ENCODE measurements at regions not wholly inside any gene's neighbourhood (a gene's known extent, or its start where the extent isn't known, plus 50 kb on each side); places are given as distances from the start of the nearest gene placed in this dataset.

GRCh38 chr17:15048933-15049794 is 216.0 kb downstream of the PMP22 start:
- no peak for DNase-seq (ENCODE audit: low read depth)

DNA sequence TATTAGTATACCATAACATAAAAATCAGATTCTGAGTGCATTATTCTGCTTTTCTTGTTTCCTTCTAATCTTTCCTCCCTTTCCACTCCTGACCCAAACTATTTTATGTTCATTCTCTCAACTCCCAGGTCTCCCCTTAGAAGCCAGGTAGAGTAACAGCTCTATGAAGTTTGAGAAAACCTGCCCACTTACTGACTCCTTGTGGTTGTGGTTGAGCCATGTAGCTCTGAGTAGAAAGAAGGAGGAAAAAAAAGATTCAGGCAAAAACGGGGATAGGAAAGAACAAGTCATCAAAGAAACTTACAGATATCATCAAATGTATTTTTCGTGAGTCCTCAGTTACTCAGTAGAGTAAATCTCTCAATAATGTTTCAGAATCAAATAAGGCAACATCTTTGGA is 216.7 kb downstream of the PMP22 start:
- no peak for DNase-seq (ENCODE audit: low read depth)

- no peak for DNase-seq (ENCODE audit: low read depth)
These were observed 222.8 kb downstream of the PMP22 start for GRCh38 chr17:15042311-15042710.

DNA sequence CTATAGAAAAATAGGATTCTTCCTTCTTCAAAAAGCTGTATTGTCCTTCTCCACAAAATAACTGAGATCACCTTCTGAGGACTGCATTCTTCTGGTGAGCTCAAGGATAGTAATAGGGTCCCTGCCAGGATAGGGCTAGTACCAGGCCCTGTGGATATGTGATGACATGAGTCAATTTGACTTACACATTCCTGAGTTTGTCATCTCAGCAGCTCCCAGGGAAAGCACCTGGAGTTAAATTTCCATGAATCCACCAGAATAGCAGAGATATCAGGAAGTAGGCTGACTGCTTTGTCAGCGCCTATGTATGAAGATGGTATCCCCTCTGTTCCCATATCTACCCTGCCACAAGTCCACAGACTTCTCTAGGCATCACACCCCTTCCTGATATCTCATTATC is 225.8 kb downstream of the PMP22 start:
- DNase-seq (ENCODE audit: low read depth): no peak

DNA sequence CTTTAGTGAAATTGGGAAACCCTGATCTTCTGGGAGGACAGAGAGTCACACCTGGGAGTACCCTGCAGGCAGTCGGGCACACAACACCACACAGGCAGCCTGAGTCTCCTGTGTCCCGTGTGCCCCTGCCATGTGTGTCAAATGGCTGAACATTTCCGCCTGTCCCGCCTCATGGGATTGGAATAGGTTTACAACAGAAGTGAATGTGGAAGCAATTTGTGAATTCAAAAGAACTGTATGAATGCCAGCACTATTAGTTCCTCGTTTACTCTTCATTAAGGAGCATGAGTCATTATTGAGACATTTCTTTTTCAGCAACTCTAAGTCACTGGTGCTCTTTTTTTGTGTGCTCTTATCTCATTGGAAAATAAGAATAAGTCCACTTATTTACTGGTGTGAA is 226.5 kb downstream of the PMP22 start:
- DNase-seq (ENCODE audit: low read depth): no peak

GRCh38 chr17:15036238-15036637 is 228.9 kb downstream of the PMP22 start:
- DNase-seq (ENCODE audit: low read depth): no peak

DNA sequence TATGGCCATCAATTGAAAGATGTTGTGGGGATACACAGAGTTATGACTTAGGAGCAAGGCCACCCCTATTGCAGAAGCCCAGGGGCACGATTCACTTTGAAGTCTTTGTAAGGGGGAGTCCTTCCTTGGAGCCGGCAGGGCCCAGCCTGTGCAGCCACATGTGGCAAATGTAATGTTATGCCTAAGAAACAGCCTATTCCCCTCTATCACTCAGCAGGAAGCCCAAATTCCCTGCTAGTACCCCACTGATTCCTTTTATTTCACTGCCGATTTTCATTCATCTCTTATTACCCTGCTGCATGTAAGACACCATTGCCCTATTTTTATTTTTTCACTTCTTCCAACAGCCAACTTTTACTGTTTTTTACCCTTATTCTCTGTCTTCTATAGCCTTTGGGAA is 233.2 kb downstream of the PMP22 start:
- no peak for DNase-seq (ENCODE audit: low read depth)

- DNase-seq (ENCODE audit: low read depth): no peak
These were observed 235.7 kb downstream of the PMP22 start for GRCh38 chr17:15029469-15029868.

- DNase-seq (ENCODE audit: low read depth): no peak
These were observed 237.3 kb downstream of the PMP22 start for GRCh38 chr17:15027853-15028252.

DNA sequence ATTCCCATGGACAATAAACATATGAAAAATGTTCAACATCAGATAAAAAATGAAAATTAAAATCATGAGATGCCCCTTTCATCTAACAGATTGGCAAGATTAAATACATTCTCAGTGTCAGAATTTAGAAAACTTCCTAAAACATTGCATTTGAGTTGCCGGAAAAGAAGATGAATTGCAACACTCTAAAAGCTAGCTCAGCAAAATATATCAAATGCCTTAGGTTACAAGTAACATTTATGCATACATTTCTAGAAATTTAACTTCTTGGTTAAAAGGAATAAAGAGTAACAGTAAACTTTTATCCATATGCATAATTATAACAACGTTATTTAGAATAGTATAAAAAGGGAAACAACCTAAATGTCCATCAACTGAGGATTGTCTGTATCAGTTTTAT is 239.0 kb downstream of the PMP22 start:
- no peak for DNase-seq (ENCODE audit: low read depth)

DNA sequence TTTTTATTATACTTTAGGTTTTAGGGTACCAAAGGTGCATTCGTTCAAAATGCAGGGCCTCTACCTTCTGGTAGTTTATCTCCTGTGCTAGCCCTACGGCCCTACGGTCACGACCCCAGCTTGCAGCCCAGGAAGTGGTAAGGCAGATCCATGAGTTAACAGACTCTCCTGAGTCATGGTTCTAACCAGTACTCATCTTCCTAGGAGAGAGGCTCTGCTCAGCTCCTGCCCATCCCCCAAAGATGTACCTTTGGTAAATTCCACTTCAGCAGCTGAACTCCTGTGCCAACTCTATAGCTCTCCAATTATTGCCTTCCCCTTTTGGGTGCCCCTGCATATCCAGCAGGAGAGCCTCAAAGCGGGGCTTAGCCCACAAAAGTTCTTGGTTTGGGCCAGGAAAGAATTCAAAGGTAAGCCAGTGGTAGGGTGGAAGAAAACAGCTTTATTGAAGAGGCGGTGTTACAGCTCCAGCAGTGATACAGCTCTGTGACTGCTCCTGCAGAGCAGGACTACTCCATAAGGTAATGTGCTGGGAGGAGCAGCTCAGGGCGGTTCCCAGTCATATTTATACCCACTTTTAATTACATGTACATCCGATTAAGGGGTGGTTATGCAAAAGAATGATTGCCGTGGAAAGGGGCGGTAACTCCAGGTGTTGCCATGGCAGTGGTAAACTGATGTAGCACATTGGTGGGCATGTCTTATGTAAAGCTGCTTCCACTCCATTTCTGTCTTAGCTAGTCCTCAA is 241.4 kb downstream of the PMP22 start:
- no peak for DNase-seq (ENCODE audit: low read depth)

DNA sequence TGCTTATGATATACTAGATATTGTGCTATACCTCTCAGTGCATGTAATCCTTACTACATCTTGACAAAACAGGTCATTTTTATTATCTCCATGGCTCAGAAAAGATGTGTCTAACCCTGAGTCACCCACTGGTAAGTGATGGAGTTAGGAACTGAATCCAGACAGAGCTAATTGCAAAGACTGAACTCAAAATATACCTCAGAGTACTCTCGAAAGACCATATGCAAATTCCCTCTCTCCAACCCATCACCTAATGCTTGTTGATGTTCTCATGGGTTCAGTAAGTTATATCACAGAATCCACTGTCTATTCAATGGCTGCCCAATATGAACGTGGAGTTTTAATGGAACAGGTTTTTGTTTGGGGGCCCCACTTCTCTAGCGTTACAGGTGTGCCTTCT is 246.0 kb downstream of the PMP22 start:
- DNase-seq (ENCODE audit: low read depth): no peak

DNA sequence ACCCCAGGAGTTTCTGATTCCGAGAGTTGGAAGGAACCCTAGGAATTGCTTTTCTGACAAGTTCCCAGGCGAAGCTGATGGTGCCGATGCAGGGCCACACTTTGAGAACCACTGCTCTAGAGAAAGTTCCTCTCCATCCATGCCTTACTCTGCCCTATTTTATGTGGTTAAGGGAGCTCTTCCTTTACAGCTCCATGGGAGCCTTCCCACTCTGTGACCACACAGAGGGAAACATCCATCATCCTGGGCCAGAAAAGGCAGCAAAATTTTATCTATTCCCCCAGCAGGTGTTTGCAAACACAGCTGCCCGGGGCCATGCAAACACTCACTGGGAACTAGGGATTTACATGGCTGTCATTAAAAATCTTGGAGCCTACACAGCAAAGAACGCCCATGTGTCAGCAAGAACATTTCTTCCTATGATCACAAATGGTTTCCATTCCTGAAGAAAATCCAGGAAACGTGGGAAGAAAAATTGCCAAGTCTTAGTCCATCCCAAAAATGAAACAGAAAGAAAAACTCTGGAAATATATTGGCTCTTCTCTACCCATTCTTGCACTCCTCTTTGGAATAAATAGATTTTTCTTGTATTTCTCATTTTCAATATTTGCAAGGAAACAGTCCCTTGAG is 252.7 kb downstream of the PMP22 start:
- no peak for DNase-seq (ENCODE audit: low read depth)

DNA sequence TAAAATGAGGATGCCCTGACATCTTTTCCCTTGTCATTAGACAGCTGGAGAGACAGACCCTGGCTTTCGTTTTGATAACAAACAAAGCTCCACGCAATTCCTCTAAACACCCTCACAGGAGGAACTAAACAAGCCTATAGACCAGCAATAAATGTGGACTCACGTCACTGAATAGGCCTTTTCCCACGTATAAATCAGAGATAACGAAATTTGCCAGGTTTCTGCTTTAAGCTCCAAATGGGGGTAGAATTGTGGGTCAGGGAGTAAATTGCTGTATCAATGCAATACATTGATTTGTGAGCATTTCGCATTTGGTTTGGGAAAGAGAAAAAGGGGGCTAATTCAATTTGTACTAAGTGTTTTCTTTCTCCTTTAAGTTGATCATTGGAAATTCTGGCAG is 256.0 kb downstream of the PMP22 start:
- no peak for DNase-seq (ENCODE audit: low read depth)

DNA sequence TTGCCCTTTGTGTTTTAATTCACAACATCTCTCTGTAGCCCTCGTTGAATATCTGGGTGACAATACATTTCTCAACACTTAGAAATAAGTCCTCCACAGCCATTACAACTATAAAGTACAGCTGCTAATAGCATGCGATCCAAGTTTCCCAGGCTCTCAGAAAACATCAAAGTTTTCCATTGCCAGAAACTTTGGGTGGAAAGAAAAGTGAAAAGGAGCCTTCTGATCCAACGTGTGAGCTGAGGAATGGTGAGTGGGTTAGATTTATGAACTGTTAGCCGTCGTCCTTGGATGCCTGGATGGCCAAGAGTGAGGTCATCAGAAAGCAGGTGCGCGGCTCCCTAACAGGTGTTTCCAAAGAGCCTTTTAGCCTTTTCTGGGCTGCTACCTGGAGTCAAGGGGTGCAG is 258.0 kb downstream of the PMP22 start:
- DNase-seq (ENCODE audit: low read depth): no peak

GRCh38 chr17:15006421-15007128 is 258.6 kb downstream of the PMP22 start:
- no peak for DNase-seq (ENCODE audit: low read depth)

DNA sequence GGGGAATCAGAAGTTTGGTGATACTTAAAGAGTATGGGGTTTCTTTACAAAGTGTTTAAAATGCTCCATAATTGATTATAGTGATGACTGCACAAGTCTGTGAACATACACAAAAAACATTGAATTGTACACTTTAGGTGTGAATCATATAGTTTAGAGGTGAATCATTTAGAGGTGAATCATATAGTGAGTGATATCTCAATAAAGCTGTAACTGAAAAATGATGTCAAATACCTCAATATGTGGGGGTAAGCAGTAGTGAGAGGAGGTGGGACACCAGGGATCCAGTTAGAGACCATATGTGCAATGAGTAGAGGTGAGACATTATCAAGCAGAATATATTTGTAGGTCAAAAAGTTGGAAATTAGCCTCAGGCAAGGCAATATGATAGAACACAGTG is 264.5 kb downstream of the PMP22 start:
- DNase-seq (ENCODE audit: low read depth): no peak

- DNase-seq (ENCODE audit: low read depth): no peak
These were observed 267.8 kb downstream of the PMP22 start for GRCh38 chr17:14997290-14997689.

DNA sequence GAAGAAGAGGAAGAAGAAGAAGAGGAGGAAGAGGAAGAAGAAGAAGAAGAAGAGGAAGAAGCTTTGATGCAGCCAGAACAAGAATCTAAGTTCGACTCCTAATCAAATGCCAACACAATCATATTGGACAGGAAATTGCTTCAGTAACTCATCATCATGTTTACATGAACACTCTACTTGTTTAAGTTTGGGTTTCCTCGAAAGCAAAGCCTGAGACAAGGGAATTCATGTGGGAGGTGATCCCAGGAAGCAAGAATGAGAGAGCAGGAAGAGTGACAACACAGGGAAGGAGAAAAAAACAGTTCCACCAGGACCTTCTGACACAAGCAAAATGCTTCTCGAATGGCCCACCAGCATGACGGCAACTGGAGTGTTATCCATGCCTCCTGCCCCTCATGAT is 279.0 kb downstream of the PMP22 start:
- DNase-seq (ENCODE audit: low read depth): no peak

GRCh38 chr17:14972844-14973243 is 292.3 kb downstream of the PMP22 start:
- DNase-seq (ENCODE audit: low read depth): no peak

- no peak for DNase-seq (ENCODE audit: low read depth)
These were observed 294.1 kb downstream of the PMP22 start for GRCh38 chr17:14971054-14971453.

Data from myocyte (in vitro differentiated cells).